ENCODE measurements at regions not wholly inside any gene's neighbourhood (a gene's known extent, or its start where the extent isn't known, plus 50 kb on each side); places are given as distances from the start of the nearest gene placed in this dataset.

DNA sequence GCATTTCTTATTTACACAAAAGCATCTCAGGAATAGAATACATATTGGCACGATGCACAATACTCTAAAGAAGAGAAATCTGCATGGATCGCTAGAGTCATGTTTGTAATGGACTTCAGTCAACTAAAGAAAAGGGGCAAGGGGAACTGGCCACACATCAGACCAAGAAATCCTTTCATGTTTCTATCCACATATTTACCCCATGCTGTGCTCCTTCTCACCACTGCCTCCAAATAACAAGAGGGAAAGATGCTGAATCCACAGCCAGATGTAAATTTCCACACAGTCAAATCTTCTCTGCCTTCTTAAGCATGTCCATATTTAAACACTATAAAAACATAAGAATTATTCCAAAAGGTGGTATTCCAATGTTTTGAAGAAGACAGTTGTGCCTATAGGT lies 67.6 kb downstream of the COX18 start:
- DNase-seq: no peak

DNA sequence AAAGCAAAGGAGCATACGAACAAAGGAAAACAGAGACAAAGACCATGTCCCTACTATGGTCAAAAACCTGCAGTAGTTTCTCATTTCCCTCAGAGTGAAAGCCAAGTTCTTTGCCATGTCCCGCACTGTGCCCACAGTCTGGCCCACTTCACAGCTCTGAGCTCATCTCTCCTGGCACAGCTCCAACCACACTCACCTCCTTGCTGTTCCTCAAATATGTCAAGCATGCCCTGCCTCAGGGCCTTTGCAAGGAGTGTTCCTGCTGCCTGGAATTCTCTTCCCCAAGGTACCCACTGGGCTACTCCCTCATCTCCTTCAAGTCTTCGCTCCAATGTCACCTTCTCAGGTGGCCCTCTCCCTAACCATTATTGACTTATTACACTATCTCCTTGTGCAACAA lies 72.1 kb downstream of the COX18 start:
- DNase-seq: no peak

DNA sequence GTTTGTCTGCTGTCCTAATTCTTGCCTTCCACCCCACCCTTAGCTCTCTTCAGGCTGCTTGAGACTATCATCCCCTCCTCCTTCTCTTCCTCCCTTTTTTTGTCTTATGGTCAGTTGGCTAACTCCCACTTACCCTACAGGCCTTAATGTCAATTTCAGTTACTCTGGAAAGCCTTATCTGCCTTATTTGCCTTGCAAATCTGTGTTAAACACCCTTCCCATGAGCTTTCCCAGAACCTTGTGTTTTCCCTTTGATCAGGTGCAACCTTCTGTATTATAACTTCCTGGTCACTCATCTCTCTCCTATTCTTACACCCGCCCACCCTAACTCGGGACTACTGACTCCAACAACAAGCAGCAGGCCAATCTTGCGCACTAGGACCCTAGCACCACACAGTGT lies 74.8 kb downstream of the COX18 start:
- no peak for DNase-seq

DNA sequence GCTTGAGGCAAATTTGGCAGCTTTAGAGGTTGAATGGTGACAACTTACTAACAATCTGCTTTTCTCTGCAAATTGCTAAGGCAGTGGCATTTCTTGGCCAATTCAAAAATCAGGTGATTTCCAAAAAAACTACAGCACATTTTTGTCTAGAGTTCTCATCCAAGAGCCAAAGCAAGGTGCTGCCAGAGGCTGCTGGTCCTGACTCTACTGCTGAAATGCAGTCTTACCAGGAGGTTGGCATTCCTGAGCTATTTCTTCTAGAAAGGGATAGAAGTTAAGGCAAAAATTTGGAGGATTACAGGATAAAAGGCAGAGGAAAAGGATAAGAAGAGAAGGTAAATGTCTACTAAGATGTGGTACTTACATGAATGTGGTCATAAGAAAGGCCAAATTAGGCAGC lies 75.6 kb downstream of the COX18 start:
- no peak for DNase-seq

DNA sequence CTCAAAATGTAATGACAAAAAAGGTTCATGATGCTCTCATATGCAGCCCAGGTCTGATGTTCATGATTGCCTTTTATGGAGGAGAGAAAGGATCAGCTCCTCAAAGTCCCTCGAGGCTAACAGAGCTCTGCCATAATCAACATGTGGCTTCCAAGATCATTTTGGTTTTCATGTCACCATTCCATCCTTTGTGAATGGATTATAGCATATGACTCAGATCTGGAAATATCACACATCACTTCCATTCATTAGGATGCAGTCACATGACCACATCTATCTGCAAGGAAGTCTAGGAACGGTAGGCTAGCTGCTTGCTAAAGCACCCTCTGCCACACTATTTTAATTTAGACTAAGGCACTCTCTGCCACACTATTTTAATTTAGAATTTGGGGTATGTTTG lies 77.6 kb downstream of the COX18 start:
- no peak for DNase-seq

DNA sequence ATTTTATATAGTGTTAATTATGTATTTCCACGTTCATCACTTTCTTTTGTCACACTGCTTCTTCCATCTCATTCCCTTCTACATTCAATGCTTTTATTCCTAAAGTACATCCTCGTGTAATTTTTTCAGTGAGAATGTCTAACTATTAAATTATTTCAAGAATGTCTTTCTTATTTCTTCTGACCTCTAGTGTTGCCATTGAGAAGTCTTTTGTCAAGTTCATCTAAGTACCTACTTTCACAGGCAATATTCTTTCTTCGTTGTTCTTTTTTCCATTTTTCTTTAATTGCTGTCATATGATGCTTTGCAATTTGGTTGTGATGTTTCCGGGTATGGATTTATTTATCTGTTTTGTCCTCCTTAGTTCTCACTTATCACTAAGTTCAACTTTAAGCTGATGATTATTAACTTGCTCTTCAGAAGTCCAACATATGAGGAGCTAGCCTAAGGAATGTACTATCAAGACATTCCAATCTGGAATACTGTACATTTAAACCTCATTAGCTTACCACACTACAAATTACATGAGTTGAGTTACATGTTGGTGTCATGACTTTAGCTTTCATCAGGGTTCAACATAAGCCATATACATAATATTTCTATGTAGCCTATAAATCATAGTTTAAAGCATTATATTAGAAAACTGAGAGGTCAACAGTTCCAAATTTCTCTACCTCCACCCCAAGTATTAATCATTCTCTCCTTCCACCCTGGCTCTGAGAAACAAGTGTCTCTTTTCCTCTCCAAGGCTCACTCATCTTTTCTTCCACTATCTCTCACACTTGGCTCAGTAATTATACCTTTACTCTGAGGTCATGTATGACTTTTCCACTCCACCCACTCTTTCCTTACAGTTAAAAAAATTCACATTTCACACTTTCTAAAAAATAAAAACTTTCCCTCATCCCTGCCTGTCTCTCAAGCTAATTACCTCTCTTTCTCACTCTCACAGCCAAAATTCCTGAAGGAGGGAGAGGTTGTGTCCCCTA lies 81.5 kb downstream of the COX18 start:
- DNase-seq: no peak

DNA sequence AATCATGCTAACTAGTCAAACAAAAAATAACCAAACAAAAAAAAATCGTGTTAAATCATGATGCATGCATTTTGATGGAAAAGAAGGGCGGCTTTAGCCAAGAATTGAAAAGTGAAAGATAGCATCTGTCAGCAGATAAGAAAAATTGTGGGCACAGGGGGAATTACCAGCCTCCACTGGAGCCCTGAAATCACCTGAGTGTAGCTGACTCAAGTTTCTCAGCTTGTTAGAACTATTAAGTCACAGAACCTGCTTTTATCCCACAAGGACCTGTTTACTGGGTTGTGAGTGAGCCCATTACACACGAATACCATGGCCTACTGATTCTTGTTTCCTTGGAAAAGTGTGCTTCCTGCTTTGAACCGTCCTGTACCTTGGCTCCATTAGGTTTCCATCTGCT lies 85.2 kb downstream of the COX18 start:
- DNase-seq: no peak

DNA sequence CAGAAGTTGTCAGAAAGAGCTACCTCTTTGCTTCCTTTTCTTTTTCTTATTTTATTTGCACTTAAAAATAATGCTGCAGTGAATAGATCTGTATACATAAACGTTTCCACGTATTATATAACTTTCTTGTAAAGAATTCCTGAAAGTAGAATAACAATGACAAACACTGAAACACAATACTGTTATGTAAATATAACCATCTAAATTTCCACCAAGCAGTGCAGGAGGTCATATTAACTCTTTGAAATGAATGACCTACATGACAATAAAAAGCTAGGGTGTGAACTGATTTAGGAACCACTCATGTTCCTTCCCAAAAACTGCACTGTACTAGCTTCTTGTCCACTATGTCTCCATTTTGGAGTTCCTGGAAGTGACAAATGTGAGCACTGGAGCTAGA lies 85.8 kb downstream of the COX18 start:
- DNase-seq: no peak

DNA sequence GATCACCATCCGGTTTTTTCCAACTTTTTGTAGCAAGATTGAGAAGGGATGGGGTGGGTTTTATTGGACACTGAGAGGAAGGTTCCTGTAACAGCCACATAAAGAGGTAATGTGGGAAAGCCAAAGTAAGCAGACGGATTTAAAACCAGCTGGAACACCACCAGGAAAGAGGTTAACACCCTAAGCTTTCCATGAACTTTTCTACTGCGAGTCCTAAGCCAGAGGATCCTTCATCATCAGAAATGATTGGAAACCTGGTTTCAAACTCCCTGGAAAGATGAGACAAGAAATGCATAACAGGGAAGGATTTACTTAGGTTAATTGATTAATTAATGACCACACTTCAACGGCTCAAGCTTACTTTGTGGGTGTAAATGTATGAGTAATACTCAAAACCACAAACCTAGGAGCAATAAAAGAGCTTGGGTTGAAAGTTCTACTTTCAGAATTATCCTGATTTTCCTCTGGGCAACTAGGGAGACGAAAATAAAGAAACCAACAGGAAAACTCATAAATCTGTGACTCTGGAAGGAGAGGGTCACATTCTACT lies 91.5 kb downstream of the COX18 start:
- no peak for DNase-seq

DNA sequence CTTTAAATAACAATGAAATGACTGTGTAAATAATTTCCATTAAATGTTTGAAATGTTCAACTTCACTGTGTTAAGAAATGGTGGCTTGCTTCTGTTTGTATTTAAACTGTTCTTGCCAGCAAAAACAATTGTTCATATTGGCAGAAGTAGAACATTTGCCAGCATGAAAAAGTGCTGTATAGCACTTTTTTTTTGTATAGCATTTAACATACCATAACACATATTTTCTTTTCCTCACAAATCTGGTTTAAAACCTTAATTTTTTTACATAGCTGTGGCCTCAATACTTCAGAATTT lies 94.1 kb downstream of the COX18 start:
- DNase-seq: no peak

DNA sequence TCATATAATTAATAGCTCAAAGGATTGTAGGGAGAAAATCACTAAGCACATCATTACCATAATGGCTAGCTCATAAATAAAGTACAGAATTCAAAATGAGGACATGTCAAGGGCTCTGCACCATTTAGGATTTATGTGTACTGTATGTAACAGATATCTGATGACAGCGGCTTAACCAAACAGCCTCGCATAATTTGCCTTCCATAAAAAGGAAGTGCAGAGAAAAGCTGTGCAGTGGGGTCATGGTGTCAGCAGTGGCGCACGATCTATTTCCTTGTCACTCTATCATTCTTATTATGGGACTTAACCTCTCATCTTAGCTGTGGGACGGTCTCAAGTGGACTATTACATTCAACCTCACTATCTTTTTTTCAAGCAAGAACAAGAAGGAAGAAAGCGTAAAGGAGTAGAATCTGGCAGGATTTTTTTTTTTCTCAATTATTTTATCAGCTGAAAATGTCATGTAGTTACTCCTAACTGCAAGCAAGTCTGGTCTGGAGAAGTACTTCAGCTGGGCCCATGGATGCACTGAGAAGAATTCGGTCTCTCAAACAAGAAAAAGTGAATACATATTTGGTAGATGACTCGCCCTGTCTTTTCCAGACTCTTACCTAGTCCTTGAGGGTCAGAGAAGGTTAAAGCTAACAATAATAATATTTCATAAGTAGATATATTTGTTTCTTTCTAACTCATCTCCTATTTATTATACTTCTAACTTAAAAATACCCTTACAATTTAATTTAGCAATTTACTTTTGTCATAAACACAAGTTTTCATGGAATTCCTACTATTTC lies 94.6 kb downstream of the COX18 start:
- DNase-seq: no peak

DNA sequence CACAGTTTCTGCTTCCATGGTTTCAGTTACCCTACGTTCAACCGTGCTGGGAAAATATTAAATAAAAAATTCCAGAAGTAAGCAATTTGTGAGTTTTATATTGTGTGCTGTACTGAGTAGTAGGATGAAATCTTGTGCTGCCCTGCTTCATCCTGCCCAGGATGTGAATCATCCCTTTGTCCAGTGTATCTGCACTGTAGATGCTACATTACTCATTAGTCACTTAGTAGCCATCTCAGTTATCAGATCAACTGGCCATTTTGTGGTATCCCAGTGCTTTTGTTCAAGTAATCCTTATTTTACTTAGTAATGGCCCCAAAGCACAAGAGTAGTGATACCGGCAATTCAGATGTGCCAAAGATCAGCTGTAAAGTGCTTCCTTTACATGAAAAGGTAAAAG lies 97.9 kb downstream of the COX18 start:
- DNase-seq: no peak

DNA sequence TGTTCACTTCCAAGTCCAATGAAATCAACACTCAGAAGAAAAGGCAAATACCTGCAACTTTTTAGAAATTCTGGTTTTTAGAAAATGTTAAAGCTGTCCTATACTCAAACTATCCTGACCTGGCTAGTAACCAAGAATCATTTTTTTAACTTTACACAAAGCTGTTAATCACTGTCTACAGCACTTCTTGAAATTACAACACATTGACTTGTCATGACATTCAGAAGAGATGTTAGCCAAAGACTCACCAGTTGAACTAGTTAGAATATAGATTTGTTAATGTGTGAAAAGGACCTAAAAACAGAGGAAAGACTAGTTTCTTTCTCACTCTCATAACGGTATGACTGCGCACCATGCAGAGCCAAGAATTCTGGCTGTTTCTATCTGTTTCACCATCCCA lies 98.8 kb downstream of the COX18 start:
- no peak for DNase-seq

DNA sequence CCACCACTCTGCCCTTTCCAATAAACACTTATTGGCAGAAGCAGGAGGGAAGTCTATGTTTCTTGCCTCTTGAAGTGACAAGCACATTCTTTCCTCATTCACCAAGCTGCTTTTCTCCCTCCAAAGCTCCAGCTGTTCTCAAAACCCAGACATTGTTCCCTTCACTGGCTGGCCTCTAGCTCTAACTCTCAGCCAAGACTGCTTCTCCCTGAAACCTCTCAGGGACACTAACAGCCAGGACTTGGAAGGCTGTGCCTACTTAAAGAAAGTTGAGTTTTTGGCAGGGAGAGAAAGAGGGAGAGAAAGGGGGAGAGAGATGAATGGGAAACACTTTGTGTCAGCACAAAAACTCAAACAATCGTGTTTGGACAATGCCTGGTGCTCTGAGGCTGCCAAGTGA lies 99.5 kb downstream of the COX18 start:
- no peak for DNase-seq

DNA sequence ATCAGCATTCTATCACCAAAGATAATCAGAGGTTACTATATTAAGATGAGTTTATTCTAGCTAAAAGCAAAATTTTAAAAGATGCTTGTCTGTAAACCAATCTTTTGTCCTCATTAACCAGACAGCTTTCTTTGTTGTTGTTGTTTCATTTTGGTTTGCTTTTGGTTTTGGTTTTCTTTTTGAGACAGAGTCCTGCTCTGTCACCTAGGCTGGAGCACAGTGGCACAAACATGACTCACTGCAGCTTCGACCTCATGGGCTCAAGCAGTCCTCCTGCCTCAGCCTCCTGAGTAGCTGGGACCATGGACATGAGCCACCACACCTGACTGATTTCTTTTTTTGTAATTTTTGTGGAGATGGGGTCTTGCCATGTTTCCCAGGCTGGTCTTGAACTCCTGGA lies 102.9 kb downstream of the COX18 start:
- DNase-seq: no peak

DNA sequence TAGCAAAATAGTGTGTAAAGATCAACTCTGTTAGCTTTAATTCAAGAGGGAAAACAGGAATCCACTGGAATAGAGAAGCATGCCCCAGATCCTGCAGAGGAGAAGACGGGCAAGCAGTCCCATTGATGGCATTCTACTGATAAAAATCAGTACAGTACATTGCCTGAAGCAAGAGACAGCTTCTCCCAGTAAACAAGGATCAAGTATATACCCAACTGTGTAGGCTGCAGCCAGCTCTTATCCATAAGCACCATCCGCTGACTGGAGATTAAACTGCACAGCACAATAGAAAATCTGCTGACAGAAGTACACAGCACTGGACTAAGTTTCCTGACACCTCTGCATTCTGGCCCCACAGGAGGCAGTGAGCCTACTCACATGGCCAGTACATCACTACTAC lies 110.1 kb downstream of the COX18 start:
- no peak for DNase-seq

DNA sequence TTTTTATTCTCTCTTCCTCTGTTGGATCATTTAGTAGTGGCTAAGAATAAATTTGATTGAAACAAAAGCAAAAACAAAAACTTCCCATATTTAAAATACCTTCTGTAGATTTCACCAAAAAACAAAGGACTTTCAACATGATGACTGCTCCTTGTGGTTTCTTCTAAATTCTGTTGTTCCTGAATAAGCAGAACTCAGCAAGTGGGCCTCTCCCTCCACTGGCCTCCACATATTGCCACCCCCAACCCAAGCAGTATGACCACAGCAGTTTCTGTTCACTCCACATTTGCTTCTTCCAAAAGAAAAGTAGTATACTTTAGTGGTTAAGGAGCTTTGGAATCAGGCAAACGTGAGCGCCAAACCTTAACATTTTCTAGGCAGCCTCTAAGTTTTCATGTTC lies 114.7 kb downstream of the COX18 start:
- no peak for DNase-seq

DNA sequence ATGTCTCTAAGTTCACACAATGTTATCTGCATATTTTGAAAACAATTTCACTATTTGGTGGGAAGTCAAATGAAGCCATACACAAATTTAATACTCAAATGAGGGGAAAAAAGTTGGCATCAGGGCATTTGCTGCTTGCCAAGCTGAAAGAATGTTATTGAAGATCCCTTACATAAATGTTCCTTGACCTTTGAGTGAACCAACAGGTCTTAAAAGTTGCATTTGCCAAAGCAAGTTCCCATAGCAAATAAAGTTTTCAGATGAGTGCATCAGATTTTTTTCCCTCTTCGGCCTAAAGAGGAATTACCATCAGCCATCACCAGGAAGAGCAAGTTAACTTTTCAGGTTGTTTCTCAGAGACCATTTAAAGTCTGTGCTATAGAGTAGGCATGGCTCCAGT lies 115.9 kb downstream of the COX18 start:
- no peak for DNase-seq

DNA sequence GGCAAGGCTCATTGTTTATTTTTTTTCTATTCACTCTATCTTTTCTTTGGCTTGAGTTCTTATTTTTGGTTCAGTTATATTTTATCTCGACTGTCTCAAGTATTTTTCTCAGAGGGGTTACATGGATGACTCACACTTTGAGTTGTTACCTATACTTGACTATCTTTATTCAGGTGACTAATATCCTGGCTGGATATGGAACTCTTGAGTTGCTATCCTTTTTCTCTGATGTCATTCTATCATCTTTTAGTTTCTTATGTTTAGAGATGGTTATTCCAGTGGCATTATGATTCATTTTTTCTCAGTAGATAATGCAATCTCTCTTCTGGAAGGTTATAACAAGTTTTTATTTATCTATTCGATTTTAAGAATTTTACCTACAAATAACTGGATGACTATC lies 117.9 kb downstream of the COX18 start:
- no peak for DNase-seq

DNA sequence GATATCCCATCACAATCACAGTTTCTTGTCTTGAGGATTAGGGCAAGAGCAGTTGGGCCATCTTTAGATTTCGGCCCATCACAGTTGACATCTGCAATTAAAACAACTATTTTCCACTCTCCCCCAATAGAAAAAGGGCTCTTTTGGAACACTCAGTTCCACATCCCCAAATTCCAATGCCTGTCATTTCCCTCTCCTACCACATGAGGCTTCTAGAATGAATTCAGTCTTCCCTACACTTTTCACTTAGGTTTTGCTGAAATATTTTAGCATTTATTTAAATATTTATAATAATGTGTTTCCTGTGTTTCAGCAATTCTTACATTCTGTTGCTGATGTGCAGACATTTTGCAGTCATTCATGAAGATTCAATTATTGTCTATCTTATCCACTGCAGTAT lies 118.4 kb downstream of the COX18 start:
- DNase-seq: no peak

DNA sequence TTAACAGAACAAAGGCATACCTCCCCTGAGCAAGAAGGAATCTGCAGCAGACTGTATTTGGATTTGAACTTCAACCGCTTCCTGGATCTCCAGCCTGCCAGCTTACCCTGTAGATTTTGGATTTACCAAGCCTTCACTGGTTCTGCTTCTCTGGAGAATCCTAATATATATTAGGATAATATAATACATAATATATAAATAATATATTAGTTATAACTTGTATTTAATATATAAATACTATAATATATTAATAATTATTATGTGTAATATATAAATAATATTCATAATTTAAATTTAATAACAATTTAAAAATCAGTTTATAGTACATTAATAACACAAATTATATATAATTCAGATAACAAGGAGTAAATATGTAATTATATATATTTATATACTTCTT lies 121.4 kb downstream of the COX18 start:
- DNase-seq: no peak

DNA sequence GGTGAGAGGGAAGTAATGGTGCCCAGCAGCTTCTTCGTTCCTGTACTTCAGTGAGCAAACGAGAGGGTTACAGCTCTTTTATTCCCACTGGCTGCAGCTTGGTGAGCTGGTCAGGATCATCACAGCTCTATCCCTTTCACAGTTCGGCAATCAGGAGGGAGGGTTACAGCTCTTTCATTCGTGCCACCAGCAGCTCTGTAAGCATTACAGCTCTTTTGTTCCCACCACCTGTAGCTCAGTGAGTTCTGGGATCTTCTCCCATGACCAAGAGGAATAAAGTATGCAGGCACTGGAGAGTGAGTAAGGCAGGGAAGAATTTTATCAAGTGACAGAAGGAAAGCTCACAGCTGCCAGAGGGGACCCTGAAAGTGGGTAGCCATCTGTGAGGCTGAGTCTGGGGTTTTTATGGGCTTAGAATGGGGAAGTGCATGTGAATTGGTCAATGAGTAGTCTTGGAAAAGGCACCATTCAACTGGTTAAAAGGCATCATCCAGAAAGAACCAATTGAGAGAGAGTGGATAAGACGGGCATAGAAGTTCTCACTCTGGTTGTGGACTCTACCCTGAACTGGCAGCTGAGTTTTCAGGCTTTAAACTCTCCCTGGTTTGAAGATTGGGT lies 123.7 kb downstream of the COX18 start:
- DNase-seq: no peak

DNA sequence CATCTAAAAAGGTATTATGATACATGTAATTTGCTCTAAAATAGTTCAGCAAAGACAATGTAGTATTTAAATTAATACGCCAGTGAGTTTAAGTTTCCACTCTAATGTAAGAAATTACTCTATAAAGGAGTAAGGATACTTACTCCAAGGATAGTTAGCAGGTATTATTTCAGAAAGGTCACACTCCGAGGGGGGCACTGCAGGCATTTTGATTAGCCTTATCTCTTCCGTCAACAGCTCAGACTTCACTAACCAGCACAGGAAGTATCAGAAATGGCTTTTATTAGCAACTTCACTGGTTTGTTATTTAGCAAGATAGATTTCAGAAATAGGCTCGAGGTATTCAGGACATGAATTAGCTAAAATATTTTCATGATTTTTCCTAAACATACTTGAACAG lies 127.0 kb downstream of the COX18 start:
- no peak for DNase-seq

DNA sequence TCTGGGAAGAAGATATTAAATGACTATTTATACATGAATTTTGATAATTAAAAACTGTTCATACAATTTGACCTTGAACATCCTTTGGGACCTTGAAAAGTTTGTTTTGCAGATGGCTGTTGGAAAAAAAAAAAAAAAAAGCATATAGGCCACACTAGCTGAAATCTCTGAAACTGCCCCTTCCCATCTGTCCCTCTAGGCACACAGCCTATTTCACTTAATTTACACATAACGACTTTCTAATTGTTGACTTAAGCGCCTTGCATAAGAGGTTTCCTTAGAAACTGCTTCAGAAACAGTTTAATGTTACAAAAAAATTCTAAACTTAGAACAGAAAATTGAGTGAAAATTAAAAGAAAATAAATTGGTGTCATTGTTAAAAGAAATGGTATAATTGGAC lies 131.0 kb downstream of the COX18 start:
- no peak for DNase-seq
